ENCODE measurements at regions not wholly inside any gene's neighbourhood (a gene's known extent, or its start where the extent isn't known, plus 50 kb on each side); places are given as distances from the start of the nearest gene placed in this dataset.

DNA sequence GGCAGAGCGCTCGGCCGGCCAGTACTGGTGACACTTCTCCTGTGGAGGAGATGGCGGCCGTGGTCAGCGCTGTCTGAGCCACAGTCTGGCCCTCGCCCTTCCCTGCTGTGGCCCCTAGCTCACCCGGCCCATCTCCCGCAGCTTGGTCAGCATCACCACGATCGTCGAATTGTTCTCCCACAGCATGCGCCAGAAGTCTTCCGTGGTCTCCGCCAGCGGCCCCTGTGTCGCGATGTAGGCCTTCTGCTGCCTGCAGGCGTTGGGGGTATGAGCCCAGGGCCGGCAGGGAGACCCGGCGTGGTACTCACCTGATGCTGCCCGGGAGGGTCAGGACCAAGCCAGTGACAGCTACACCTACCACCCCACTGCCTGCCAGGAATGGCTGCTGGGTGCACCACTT lies 130.1 kb downstream of the PTPRS start (continued):
- TF ChIP-seq, protein P1, sequence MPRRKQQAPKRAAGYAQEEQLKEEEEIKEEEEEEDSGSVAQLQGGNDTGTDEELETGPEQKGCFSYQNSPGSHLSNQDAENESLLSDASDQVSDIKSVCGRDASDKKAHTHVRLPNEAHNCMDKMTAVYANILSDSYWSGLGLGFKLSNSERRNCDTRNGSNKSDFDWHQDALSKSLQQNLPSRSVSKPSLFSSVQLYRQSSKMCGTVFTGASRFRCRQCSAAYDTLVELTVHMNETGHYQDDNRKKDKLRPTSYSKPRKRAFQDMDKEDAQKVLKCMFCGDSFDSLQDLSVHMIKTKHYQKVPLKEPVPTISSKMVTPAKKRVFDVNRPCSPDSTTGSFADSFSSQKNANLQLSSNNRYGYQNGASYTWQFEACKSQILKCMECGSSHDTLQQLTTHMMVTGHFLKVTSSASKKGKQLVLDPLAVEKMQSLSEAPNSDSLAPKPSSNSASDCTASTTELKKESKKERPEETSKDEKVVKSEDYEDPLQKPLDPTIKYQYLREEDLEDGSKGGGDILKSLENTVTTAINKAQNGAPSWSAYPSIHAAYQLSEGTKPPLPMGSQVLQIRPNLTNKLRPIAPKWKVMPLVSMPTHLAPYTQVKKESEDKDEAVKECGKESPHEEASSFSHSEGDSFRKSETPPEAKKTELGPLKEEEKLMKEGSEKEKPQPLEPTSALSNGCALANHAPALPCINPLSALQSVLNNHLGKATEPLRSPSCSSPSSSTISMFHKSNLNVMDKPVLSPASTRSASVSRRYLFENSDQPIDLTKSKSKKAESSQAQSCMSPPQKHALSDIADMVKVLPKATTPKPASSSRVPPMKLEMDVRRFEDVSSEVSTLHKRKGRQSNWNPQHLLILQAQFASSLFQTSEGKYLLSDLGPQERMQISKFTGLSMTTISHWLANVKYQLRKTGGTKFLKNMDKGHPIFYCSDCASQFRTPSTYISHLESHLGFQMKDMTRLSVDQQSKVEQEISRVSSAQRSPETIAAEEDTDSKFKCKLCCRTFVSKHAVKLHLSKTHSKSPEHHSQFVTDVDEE (CRISPR knock-in tag; IDR thresholded peaks at IDR 0.05): no peak

DNA sequence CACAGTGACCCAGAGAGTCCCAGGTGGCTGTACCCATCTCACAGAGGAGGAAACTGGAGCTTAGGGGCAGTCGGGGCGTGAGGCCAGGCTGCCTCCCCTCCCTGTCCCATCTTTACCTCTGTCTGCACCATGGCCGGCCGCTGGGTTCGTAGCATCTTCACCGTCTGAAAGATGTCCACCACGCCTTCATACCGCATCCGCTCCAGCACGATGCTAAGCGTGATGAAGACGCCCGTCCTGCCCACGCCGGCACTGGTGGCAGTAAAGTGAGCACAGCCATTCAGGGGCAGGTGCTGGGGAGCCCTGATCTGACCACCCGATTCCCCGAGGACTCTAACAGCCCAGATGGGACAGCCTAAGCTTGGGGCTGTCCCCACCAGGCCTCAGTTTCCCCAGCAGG lies 132.8 kb downstream of the PTPRS start:
- TF ChIP-seq TCF4 (CRISPR knock-in tag; IDR thresholded peaks at IDR 0.05; ENCODE audit: borderline replicate concordance): no peak
- no peak for TF ChIP-seq ISL1 (CRISPR knock-in tag; IDR thresholded peaks at IDR 0.05)
- TF ChIP-seq TOX (CRISPR knock-in tag; IDR thresholded peaks at IDR 0.05; ENCODE audit: borderline replicate concordance): no peak
- TF ChIP-seq, protein P2, sequence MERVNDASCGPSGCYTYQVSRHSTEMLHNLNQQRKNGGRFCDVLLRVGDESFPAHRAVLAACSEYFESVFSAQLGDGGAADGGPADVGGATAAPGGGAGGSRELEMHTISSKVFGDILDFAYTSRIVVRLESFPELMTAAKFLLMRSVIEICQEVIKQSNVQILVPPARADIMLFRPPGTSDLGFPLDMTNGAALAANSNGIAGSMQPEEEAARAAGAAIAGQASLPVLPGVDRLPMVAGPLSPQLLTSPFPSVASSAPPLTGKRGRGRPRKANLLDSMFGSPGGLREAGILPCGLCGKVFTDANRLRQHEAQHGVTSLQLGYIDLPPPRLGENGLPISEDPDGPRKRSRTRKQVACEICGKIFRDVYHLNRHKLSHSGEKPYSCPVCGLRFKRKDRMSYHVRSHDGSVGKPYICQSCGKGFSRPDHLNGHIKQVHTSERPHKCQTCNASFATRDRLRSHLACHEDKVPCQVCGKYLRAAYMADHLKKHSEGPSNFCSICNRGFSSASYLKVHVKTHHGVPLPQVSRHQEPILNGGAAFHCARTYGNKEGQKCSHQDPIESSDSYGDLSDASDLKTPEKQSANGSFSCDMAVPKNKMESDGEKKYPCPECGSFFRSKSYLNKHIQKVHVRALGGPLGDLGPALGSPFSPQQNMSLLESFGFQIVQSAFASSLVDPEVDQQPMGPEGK (CRISPR knock-in tag; IDR thresholded peaks at IDR 0.05; ENCODE audit: borderline replicate concordance): no peak
- TF ChIP-seq ZNF565 (CRISPR knock-in tag; conservative IDR thresholded peaks at IDR 0.05; ENCODE audit: low read depth): no peak
- TF ChIP-seq ZC3H10 (CRISPR knock-in tag; IDR thresholded peaks at IDR 0.05): no peak
- TF ChIP-seq, protein P3, sequence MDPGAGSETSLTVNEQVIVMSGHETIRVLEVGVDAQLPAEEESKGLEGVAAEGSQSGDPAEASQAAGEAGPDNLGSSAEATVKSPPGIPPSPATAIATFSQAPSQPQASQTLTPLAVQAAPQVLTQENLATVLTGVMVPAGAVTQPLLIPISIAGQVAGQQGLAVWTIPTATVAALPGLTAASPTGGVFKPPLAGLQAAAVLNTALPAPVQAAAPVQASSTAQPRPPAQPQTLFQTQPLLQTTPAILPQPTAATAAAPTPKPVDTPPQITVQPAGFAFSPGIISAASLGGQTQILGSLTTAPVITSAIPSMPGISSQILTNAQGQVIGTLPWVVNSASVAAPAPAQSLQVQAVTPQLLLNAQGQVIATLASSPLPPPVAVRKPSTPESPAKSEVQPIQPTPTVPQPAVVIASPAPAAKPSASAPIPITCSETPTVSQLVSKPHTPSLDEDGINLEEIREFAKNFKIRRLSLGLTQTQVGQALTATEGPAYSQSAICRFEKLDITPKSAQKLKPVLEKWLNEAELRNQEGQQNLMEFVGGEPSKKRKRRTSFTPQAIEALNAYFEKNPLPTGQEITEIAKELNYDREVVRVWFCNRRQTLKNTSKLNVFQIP (CRISPR knock-in tag; IDR thresholded peaks at IDR 0.05; ENCODE audit: borderline replicate concordance, low read depth): no peak

DNA sequence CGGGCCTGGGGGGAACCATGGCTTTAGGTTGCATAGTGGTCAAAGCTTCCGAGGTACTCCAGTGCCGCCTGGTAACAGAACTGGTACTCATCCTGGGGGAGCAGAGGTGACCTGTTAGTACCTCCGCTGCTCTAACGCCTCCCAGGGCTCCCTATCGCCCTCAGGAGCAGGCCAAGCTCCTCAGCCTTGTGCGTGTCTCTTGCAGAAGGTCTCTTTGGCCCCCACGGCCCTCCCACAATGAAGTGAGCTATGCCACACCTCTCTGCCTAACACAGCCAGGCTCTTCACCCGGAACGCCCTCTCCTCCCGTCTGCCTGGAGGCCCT lies 133.9 kb downstream of the PTPRS start:
- TF ChIP-seq ZC3H10 (CRISPR knock-in tag; IDR thresholded peaks at IDR 0.05): no peak
- no peak for TF ChIP-seq ESRRG (CRISPR knock-in tag; IDR thresholded peaks at IDR 0.05)
- TF ChIP-seq, protein P2 (CRISPR knock-in tag; IDR thresholded peaks at IDR 0.05; ENCODE audit: borderline replicate concordance): no peak
- no peak for TF ChIP-seq RARB (CRISPR knock-in tag; IDR thresholded peaks at IDR 0.05)
- TF ChIP-seq, protein P1 (CRISPR knock-in tag; IDR thresholded peaks at IDR 0.05): no peak
- no peak for TF ChIP-seq ZFP3 (CRISPR knock-in tag; IDR thresholded peaks at IDR 0.05)
- TF ChIP-seq ISL1 (CRISPR knock-in tag; IDR thresholded peaks at IDR 0.05): no peak
- TF ChIP-seq SNAI2 (CRISPR knock-in tag; IDR thresholded peaks at IDR 0.05): no peak
- no peak for TF ChIP-seq ZFP30 (CRISPR knock-in tag; IDR thresholded peaks at IDR 0.05)
- TF ChIP-seq, protein P4, sequence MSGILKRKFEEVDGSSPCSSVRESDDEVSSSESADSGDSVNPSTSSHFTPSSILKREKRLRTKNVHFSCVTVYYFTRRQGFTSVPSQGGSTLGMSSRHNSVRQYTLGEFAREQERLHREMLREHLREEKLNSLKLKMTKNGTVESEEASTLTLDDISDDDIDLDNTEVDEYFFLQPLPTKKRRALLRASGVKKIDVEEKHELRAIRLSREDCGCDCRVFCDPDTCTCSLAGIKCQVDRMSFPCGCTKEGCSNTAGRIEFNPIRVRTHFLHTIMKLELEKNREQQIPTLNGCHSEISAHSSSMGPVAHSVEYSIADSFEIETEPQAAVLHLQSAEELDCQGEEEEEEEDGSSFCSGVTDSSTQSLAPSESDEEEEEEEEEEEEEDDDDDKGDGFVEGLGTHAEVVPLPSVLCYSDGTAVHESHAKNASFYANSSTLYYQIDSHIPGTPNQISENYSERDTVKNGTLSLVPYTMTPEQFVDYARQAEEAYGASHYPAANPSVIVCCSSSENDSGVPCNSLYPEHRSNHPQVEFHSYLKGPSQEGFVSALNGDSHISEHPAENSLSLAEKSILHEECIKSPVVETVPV (CRISPR knock-in tag; IDR thresholded peaks at IDR 0.05): no peak
- no peak for TF ChIP-seq TCF4 (CRISPR knock-in tag; IDR thresholded peaks at IDR 0.05; ENCODE audit: borderline replicate concordance)
- no peak for TF ChIP-seq OSR1 (CRISPR knock-in tag; IDR thresholded peaks at IDR 0.05)
- TF ChIP-seq ZNF70 (CRISPR knock-in tag; IDR thresholded peaks at IDR 0.05): no peak
- no peak for TF ChIP-seq BACH2 (CRISPR knock-in tag; IDR thresholded peaks at IDR 0.05; ENCODE audit: borderline replicate concordance)
- TF ChIP-seq PPARA (CRISPR knock-in tag; IDR thresholded peaks at IDR 0.05; ENCODE audit: borderline replicate concordance): no peak
- ATAC-seq: no peak

More for the DNA sequence above, 132.8 kb downstream of the PTPRS start:
- ATAC-seq: no peak
